ENCODE measurements at regions not wholly inside any gene's neighbourhood (a gene's known extent, or its start where the extent isn't known, plus 50 kb on each side); places are given as distances from the start of the nearest gene placed in this dataset.

GRCh38 chr2:173755798-173756197, 209.4 kb downstream of the SP3 start:
- TF ChIP-seq REST (IDR thresholded peaks at IDR 0.05; ENCODE audit: insufficient replicate concordance, low read depth) (no peak), POLR2AphosphoS5 (IDR thresholded peaks at IDR 0.05; ENCODE audit: low read depth) (no peak), GABPA (IDR thresholded peaks at IDR 0.05; ENCODE audit: low read depth) (no peak)
- TF ChIP-seq, protein P1, sequence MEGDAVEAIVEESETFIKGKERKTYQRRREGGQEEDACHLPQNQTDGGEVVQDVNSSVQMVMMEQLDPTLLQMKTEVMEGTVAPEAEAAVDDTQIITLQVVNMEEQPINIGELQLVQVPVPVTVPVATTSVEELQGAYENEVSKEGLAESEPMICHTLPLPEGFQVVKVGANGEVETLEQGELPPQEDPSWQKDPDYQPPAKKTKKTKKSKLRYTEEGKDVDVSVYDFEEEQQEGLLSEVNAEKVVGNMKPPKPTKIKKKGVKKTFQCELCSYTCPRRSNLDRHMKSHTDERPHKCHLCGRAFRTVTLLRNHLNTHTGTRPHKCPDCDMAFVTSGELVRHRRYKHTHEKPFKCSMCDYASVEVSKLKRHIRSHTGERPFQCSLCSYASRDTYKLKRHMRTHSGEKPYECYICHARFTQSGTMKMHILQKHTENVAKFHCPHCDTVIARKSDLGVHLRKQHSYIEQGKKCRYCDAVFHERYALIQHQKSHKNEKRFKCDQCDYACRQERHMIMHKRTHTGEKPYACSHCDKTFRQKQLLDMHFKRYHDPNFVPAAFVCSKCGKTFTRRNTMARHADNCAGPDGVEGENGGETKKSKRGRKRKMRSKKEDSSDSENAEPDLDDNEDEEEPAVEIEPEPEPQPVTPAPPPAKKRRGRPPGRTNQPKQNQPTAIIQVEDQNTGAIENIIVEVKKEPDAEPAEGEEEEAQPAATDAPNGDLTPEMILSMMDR (IDR thresholded peaks at IDR 0.05; ENCODE audit: insufficient read depth, low read length) = no peak
